H9 (cell line): ENCODE measurements at regions not wholly inside any gene's neighbourhood (a gene's known extent, or its start where the extent isn't known, plus 50 kb on each side); places are given as distances from the start of the nearest gene placed in this dataset.

Experiments used
- DNase-seq: peaks from one replicate; pipeline ENCODE4 v3.0.0-alpha.2; 2017
- H2AFZ ChIP-seq: one replicate; pipeline ENCODE4 v1.6.1; 2013; ENCODE audit warnings: mild to moderate bottlenecking, low read length, control low read depth, moderate library complexity
- H2AK5ac ChIP-seq: 2 replicates; pipeline ENCODE4 v1.6.1; 2013; ENCODE audit warnings: low read length, control low read depth, mixed read lengths; ENCODE audit not compliant: insufficient read length
- H2BK120ac ChIP-seq: one replicate; pipeline ENCODE4 v1.6.1; 2013; ENCODE audit warnings: low read depth, mild to moderate bottlenecking, low read length, control low read depth, inconsistent platforms; ENCODE audit not compliant: poor library complexity, severe bottlenecking
- H2BK12ac ChIP-seq: 2 replicates; pipeline ENCODE4 v1.6.1; 2013; ENCODE audit warnings: low read length, control low read depth, mixed read lengths, low read depth; ENCODE audit not compliant: insufficient read length
- H2BK15ac ChIP-seq: 2 replicates; pipeline ENCODE4 v1.6.1; 2013; ENCODE audit warnings: low read depth, low read length, control low read depth
- H2BK20ac ChIP-seq: one replicate; pipeline ENCODE4 v1.6.1; 2013; ENCODE audit warnings: low read depth, mild to moderate bottlenecking, low read length, control low read depth, inconsistent platforms; ENCODE audit not compliant: poor library complexity, severe bottlenecking
- H2BK5ac ChIP-seq: 2 replicates; pipeline ENCODE4 v1.6.1; 2013; ENCODE audit warnings: low read length, control low read depth, mixed read lengths; ENCODE audit not compliant: insufficient read length
- H3K14ac ChIP-seq: 2 replicates; pipeline ENCODE4 v1.6.1; 2013; ENCODE audit warnings: low read length, control low read depth; ENCODE audit not compliant: insufficient read depth
- H3K18ac ChIP-seq: 2 replicates; pipeline ENCODE4 v1.6.1; 2013; ENCODE audit warnings: low read depth, mild to moderate bottlenecking, mixed read lengths, low read length, control low read depth; ENCODE audit not compliant: insufficient read length
- H3K23ac ChIP-seq: 2 replicates; pipeline ENCODE4 v1.6.1; 2013; ENCODE audit warnings: low read length, control low read depth, mixed read lengths, low read depth; ENCODE audit not compliant: insufficient read length
- H3K23me2 ChIP-seq: 2 replicates; pipeline ENCODE4 v1.6.1; 2013; ENCODE audit warnings: low read depth, mild to moderate bottlenecking, mixed read lengths, low read length, control low read depth; ENCODE audit not compliant: insufficient read length, poor library complexity, severe bottlenecking
- H3K27ac ChIP-seq: 2 replicates; pipeline ENCODE4 v1.5.1; 2013; ENCODE audit warnings: low read length, control low read depth, mixed read lengths, low read depth; ENCODE audit not compliant: insufficient read length
- H3K27me3 ChIP-seq: 2 replicates; pipeline ENCODE4 v1.6.1; 2013; ENCODE audit warnings: low read length, control low read depth, inconsistent platforms; ENCODE audit not compliant: insufficient read depth
- H3K4ac ChIP-seq: 2 replicates; pipeline ENCODE4 v1.6.1; 2013; ENCODE audit warnings: low read depth, mild to moderate bottlenecking, control low read depth, inconsistent platforms, low read length, moderate library complexity
- H3K4me1 ChIP-seq: 2 replicates; pipeline ENCODE4 v1.6.1; 2013; ENCODE audit warnings: low read length, control low read depth, inconsistent platforms; ENCODE audit not compliant: insufficient read depth
- H3K4me2 ChIP-seq: 2 replicates; pipeline ENCODE4 v1.6.1; 2013; ENCODE audit warnings: low read length, control low read depth, mixed read lengths; ENCODE audit not compliant: insufficient read length, insufficient read depth
- H3K56ac ChIP-seq: 2 replicates; pipeline ENCODE4 v1.6.1; 2013; ENCODE audit warnings: low read depth, mild to moderate bottlenecking, mixed read lengths, low read length, control low read depth; ENCODE audit not compliant: insufficient read length
- H3K79me1 ChIP-seq: 2 replicates; pipeline ENCODE4 v1.6.1; 2013; ENCODE audit warnings: low read depth, mild to moderate bottlenecking, moderate library complexity, low read length, control low read depth, inconsistent platforms; ENCODE audit not compliant: insufficient read depth, poor library complexity, severe bottlenecking
- H3K79me2 ChIP-seq: 2 replicates; pipeline ENCODE4 v1.6.1; 2013; ENCODE audit warnings: low read length, control low read depth, inconsistent platforms; ENCODE audit not compliant: insufficient read depth
- H3K9ac ChIP-seq: 2 replicates; pipeline ENCODE4 v1.6.1; 2013; ENCODE audit warnings: low read length, control low read depth, mixed read lengths; ENCODE audit not compliant: insufficient read length; ENCODE audit errors: extremely low read depth
- H3K9me3 ChIP-seq: one replicate; pipeline ENCODE4 v1.6.1; 2013; ENCODE audit warnings: low read depth, low read length, inconsistent platforms; ENCODE audit not compliant: control insufficient read depth
- H3T11ph ChIP-seq: one replicate; pipeline ENCODE4 v1.6.1; 2013; ENCODE audit warnings: mild to moderate bottlenecking, low read length, control low read depth, inconsistent platforms
- H4K20me1 ChIP-seq: one replicate; pipeline ENCODE4 v1.6.1; 2013; ENCODE audit not compliant: control insufficient read depth, insufficient read length, insufficient read depth
- H4K5ac ChIP-seq: 2 replicates; pipeline ENCODE4 v1.6.1; 2013; ENCODE audit warnings: low read depth, mild to moderate bottlenecking, mixed read lengths, low read length, control low read depth; ENCODE audit not compliant: insufficient read length
- H4K8ac ChIP-seq: replicated peaks from 2 replicates; pipeline ENCODE4 v1.6.1; 2013; ENCODE audit warnings: low read length, control low read depth, mixed read lengths, low read depth; ENCODE audit not compliant: insufficient read length
- H4K91ac ChIP-seq: 2 replicates; pipeline ENCODE4 v1.6.1; 2013; ENCODE audit warnings: low read depth, mild to moderate bottlenecking, moderate library complexity, mixed read lengths, low read length, control low read depth; ENCODE audit not compliant: insufficient read length
- H3K27ac Mint-ChIP-seq, 3 experiments: 2 replicates in 2 of 3; 3 replicates in 1 of 3; pipeline ENCODE4 v1.8.0; 2020 to 2021; ENCODE audit warnings: mixed read lengths in 3 of 3, mild to moderate bottlenecking in 1 of 3, moderate library complexity in 1 of 3
- H3K27me3 Mint-ChIP-seq: 2 replicates; pipeline ENCODE4 v1.8.0; 2021; ENCODE audit warnings: low read depth, mild to moderate bottlenecking, moderate library complexity, mixed read lengths
- H3K36me3 Mint-ChIP-seq, 3 experiments: 2 replicates in 2 of 3; 3 replicates in 1 of 3; pipeline ENCODE4 v1.8.0; 2020 to 2021; ENCODE audit warnings: low read depth in 3 of 3, mixed read lengths in 3 of 3; ENCODE audit not compliant: insufficient read depth in 1 of 3
- H3K4me1 Mint-ChIP-seq, 2 experiments: 2 replicates each; pipeline ENCODE4 v1.8.0; 2020; ENCODE audit warnings: mixed read lengths in 2 of 2
- H3K4me3 Mint-ChIP-seq, 2 experiments: 2 replicates in 1 of 2; 3 replicates in 1 of 2; pipeline ENCODE4 v1.8.0; 2020 to 2021; ENCODE audit warnings: mild to moderate bottlenecking in 2 of 2, mixed read lengths in 2 of 2, moderate library complexity in 1 of 2
- H3K9me3 Mint-ChIP-seq, 2 experiments: 2 replicates in 1 of 2; 3 replicates in 1 of 2; pipeline ENCODE4 v1.8.0; 2020; ENCODE audit warnings: mild to moderate bottlenecking in 2 of 2, mixed read lengths in 2 of 2, moderate library complexity in 1 of 2
- WGBS: extraction: QIAGEN DNeasy Blood & Tissue Kit; methylation state at CpG from one replicate; pipeline ENCODE4 v1.1.7; 2013; ENCODE audit warnings: missing lambda C conversion rate, low lambda C conversion rate, mixed read lengths; ENCODE audit not compliant: insufficient read length; ENCODE audit errors: extremely low coverage; 5-methylcytosine and 5-hydroxymethylcytosine counted together
- TF ChIP-seq, protein P1 (sequence below): fragments of 200-600 bp; sonication (generic); conservative IDR thresholded peaks from 3 replicates; pipeline ENCODE4 v1.8.0; 2021; ENCODE audit warnings: antibody characterized with exemption, mild to moderate bottlenecking

DNA sequence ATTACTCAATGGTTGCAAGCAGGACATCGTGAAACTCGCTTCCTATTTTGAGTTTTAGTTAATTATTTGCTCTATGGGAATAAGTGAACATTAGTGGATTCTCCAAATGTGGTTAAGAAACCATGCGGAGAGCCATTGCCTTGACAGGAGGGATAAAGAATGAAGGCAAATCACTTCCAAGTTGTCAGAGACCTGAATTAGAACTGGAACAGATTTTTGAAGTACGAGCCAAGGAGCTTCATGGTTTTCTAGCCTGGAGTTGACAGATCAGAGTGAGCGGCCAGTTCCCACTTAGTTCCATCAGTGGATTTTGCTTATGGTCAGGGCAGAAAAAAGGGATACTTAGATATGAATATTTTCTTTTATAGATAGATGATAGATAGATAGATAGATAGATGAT lies 171.4 kb upstream of the CDH10 start:
- no peaks in the 10 kb centered on the region for H3K4me1 Mint-ChIP-seq
- no peak overlapping the region for H3K4me2 ChIP-seq
- no peak overlapping the region for H3K9ac ChIP-seq
- no peak overlapping the region for H4K91ac ChIP-seq
- H3K23ac ChIP-seq, result no peak overlapping the region
- no peak for DNase-seq
- no peak overlapping the region for H3K18ac ChIP-seq
- no peak overlapping the region for H3K56ac ChIP-seq
- H3K23me2 ChIP-seq, result no peaks in the 10 kb centered on the region
- H3K9me3 Mint-ChIP-seq, result peaks cover 0 to 2% of the 10 kb centered on the region in 2 experiments; a peak in 1 of 5 replicates
- no peaks in the 10 kb centered on the region for H3K79me1 ChIP-seq
- H2BK5ac ChIP-seq, result no peak overlapping the region
- no peak overlapping the region for H2BK15ac ChIP-seq
- H3T11ph ChIP-seq, result no peak overlapping the region
- no peaks in the 10 kb centered on the region for H3K9me3 ChIP-seq
- no peak overlapping the region for H4K5ac ChIP-seq
- no peak overlapping the region for H2BK20ac ChIP-seq
- no peak overlapping the region for H4K8ac ChIP-seq
- H3K27me3 Mint-ChIP-seq, result no peaks in the 10 kb centered on the region
- no CpG with 5 or more reads among the region's 5 CpGs for WGBS
- no peak overlapping the region for H2AFZ ChIP-seq
- no peaks in the 10 kb centered on the region for H4K20me1 ChIP-seq
- no peak overlapping the region for H2BK12ac ChIP-seq
- H2BK120ac ChIP-seq, result no peak overlapping the region
- no peaks in the 10 kb centered on the region for H3K36me3 Mint-ChIP-seq
- H3K27ac Mint-ChIP-seq, result no peak overlapping the region
- no peaks in the 10 kb centered on the region for H3K27me3 ChIP-seq
- no peak overlapping the region for H3K14ac ChIP-seq
- H3K4me3 Mint-ChIP-seq, result no peak overlapping the region
- H3K4ac ChIP-seq, result no peak overlapping the region
- TF ChIP-seq, protein P1, sequence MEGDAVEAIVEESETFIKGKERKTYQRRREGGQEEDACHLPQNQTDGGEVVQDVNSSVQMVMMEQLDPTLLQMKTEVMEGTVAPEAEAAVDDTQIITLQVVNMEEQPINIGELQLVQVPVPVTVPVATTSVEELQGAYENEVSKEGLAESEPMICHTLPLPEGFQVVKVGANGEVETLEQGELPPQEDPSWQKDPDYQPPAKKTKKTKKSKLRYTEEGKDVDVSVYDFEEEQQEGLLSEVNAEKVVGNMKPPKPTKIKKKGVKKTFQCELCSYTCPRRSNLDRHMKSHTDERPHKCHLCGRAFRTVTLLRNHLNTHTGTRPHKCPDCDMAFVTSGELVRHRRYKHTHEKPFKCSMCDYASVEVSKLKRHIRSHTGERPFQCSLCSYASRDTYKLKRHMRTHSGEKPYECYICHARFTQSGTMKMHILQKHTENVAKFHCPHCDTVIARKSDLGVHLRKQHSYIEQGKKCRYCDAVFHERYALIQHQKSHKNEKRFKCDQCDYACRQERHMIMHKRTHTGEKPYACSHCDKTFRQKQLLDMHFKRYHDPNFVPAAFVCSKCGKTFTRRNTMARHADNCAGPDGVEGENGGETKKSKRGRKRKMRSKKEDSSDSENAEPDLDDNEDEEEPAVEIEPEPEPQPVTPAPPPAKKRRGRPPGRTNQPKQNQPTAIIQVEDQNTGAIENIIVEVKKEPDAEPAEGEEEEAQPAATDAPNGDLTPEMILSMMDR, result no peak
- H3K79me2 ChIP-seq, result no peaks in the 10 kb centered on the region
- H3K27ac ChIP-seq, result no peak overlapping the region
- H2AK5ac ChIP-seq, result no peak overlapping the region
- no peaks in the 10 kb centered on the region for H3K4me1 ChIP-seq
